CD4-positive, alpha-beta T cell (primary cell): ENCODE measurements at regions not wholly inside any gene's neighbourhood (a gene's known extent, or its start where the extent isn't known, plus 50 kb on each side); places are given as distances from the start of the nearest gene placed in this dataset.

Source experiments
- ATAC-seq: fragments of 200-7000 bp; cut with Tn5 transposase; one replicate; pipeline ENCODE4 v1.10.0; 2022; ENCODE audit warnings: mild to moderate bottlenecking; ENCODE audit not compliant: poor library complexity
- CTCF ChIA-PET: fragments of 350-600 bp; sonication (Branson Sonifier 250); formaldehyde crosslinking; loops from one replicate; lab custom pipeline; 2021; ENCODE audit warnings: antibody characterized with exemption, inconsistent platforms; lab: Charles Lee
- POLR2A ChIA-PET: fragments of 350-600 bp; sonication (Branson Sonifier 250); formaldehyde crosslinking; loops from one replicate; lab custom pipeline; 2021; ENCODE audit warnings: antibody characterized with exemption, inconsistent platforms; lab: Charles Lee
- DNase-seq, 14 experiments: peaks; one replicate each; pipeline ENCODE4 v3.0.0-alpha.2; 2013 to 2020; ENCODE audit warnings: mixed read lengths in 2 of 14
- H3K27ac ChIP-seq, 2 donors: one replicate each; pipeline versions ENCODE4 v1.5.1 to v1.7.0; 2013; ENCODE audit warnings: low read length in 2 of 2, low read depth in 1 of 2, mild to moderate bottlenecking in 1 of 2
- H3K27me3 ChIP-seq, 2 experiments: 1 replicate in 1 of 2; 2 replicates in 1 of 2; pipeline versions ENCODE4 v1.6.1 to v1.7.0; 2013; ENCODE audit warnings: low read length in 2 of 2, control low read depth in 1 of 2, mild to moderate bottlenecking in 1 of 2, moderate library complexity in 1 of 2; ENCODE audit not compliant: insufficient read depth in 2 of 2, control insufficient read depth in 1 of 2
- H3K36me3 ChIP-seq: one replicate; pipeline ENCODE4 v1.6.1; 2013; ENCODE audit warnings: low read length, control low read depth; ENCODE audit not compliant: insufficient read depth
- H3K4me1 ChIP-seq: one replicate; pipeline ENCODE4 v1.6.1; 2013; ENCODE audit warnings: low read length, control low read depth; ENCODE audit not compliant: insufficient read depth
- H3K4me3 ChIP-seq: one replicate; pipeline ENCODE4 v1.5.1; 2013; ENCODE audit warnings: mild to moderate bottlenecking, low read length, moderate library complexity
- H3K9me3 ChIP-seq, 2 experiments: 1 replicate in 1 of 2; 2 replicates in 1 of 2; pipeline versions ENCODE4 v1.6.1 to v1.7.0; 2013; ENCODE audit warnings: low read length in 2 of 2, mild to moderate bottlenecking in 2 of 2, control low read depth in 1 of 2, moderate library complexity in 1 of 2; ENCODE audit not compliant: control insufficient read depth in 1 of 2, insufficient read depth in 1 of 2
- H3K27ac Mint-ChIP-seq: one replicate; pipeline ENCODE4 v1.8.0; 2020; ENCODE audit warnings: mixed read lengths
- H3K27me3 Mint-ChIP-seq: one replicate; pipeline ENCODE4 v1.8.0; 2021; ENCODE audit warnings: mixed read lengths
- H3K36me3 Mint-ChIP-seq: one replicate; pipeline ENCODE4 v1.8.0; 2021; ENCODE audit warnings: low read depth, mixed read lengths
- H3K4me1 Mint-ChIP-seq: one replicate; pipeline ENCODE4 v1.8.0; 2021; ENCODE audit warnings: low read depth, mixed read lengths
- H3K4me3 Mint-ChIP-seq: one replicate; pipeline ENCODE4 v1.8.0; 2020; ENCODE audit warnings: mild to moderate bottlenecking, mixed read lengths
- H3K9me3 Mint-ChIP-seq: one replicate; pipeline ENCODE4 v1.8.0; 2020; ENCODE audit warnings: mixed read lengths
- CTCF ChIP-seq: fragments of 200-600 bp; IDR thresholded peaks from one replicate; pipeline ENCODE4 v1.8.0; 2022; ENCODE audit warnings: antibody characterized with exemption, mild to moderate bottlenecking
- intact Hi-C, 2 experiments: fragments of 100-400 bp; cut with DNase I in 1 of 2; cut with micrococcal nuclease in 1 of 2; formaldehyde crosslinking; loops; one replicate each; pipeline versions ENCODE4 v1.15.1 to v1.9.0; 2023 to 2025; cut with DNase I, micrococcal nuclease

DNA sequence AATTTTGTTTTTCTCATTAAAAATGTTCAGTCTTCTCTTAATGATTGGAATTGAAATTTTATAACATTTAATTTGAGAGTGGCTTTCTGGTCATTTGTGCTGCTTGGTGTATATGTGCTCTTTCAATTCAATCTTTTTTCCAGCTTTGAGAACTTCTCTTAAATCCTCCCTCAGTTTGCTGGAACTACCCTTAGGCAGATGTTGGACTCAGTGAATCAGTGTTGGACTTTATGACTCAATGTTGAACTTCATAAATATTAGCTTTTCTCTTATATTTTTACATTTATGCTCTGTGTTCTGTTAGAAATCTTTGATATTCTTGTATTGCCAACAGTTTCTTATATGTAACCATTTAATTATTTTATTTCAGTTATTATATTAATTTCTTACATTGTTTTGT, 935.5 kb upstream of the FBXO33 start:
- no peak for DNase-seq
- no peaks in the 10 kb centered on the region for H3K9me3 Mint-ChIP-seq
- ATAC-seq, result no peak
- ChIA-PET CTCF (no interaction called here), POLR2A (no interaction called here)
- H3K27ac Mint-ChIP-seq, result no peak overlapping the region
- no peak for TF ChIP-seq CTCF
- Histone ChIP-seq H3K27ac (no peak overlapping the region), H3K27me3 (no peaks in the 10 kb centered on the region), H3K9me3 (no peaks in the 10 kb centered on the region), H3K4me3 (no peak overlapping the region), H3K4me1 (no peaks in the 10 kb centered on the region), H3K36me3 (no peaks in the 10 kb centered on the region)
- H3K27me3 Mint-ChIP-seq, result no peaks in the 10 kb centered on the region
- H3K36me3 Mint-ChIP-seq, result no peaks in the 10 kb centered on the region
- H3K4me1 Mint-ChIP-seq, result no peaks in the 10 kb centered on the region
- intact Hi-C loops, result no loop called here
- no peak overlapping the region for H3K4me3 Mint-ChIP-seq

DNA sequence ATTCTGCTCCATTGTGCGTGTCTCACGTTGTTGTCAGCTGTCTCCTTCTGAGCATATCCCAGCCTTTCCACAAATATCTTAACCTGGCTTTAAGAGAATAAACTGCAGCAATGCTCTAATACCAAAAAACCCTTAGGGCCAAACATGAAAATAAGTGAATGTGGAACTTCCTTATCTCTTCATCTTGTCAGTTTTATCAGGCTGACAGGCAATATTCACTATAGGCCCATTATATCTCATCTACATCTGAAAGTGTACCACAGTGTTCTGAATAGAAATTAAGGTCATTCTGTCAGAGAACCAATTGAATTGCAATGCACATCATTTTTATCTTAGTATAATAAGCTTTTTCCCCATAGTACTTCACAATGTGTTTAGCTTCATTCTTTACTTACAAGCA, 933.1 kb upstream of the FBXO33 start:
- TF ChIP-seq CTCF, result no peak
- POLR2A ChIA-PET, result no interaction called here

GRCh38 chr14:40362856-40363255, 930.6 kb upstream of the FBXO33 start:
- peaks cover 0 to 6% of the 10 kb centered on the region in 2 experiments for H3K9me3 ChIP-seq
- H3K4me3 Mint-ChIP-seq, result no peak overlapping the region
- no peaks in the 10 kb centered on the region for H3K27me3 ChIP-seq
- no peak overlapping the region for H3K27ac Mint-ChIP-seq
- no peaks in the 10 kb centered on the region for H3K27me3 Mint-ChIP-seq
- H3K27ac ChIP-seq, result no peak overlapping the region
- H3K9me3 Mint-ChIP-seq, result no peaks in the 10 kb centered on the region
- ChIA-PET POLR2A (no interaction called here), CTCF (no interaction called here)
- ATAC-seq (no peak), DNase-seq (no peak)
- no peaks in the 10 kb centered on the region for H3K36me3 Mint-ChIP-seq
- no peaks in the 10 kb centered on the region for H3K36me3 ChIP-seq
- H3K4me3 ChIP-seq, result no peak overlapping the region
- no peaks in the 10 kb centered on the region for H3K4me1 ChIP-seq
- H3K4me1 Mint-ChIP-seq, result no peaks in the 10 kb centered on the region
- TF ChIP-seq CTCF, result no peak
- intact Hi-C loops, result no loop called here

More for the DNA sequence above, 933.1 kb upstream of the FBXO33 start:
- Histone ChIP-seq H3K27me3 (no peaks in the 10 kb centered on the region), H3K9me3 (no peaks in the 10 kb centered on the region), H3K4me3 (no peak overlapping the region), H3K4me1 (no peaks in the 10 kb centered on the region), H3K27ac (no peak overlapping the region), H3K36me3 (no peaks in the 10 kb centered on the region)
- H3K9me3 Mint-ChIP-seq, result no peaks in the 10 kb centered on the region
- CTCF ChIA-PET, result no interaction called here
- ATAC-seq, result no peak
- H3K4me3 Mint-ChIP-seq, result no peak overlapping the region
- H3K4me1 Mint-ChIP-seq, result no peaks in the 10 kb centered on the region
- H3K27ac Mint-ChIP-seq, result no peak overlapping the region
- no peak for DNase-seq
- intact Hi-C loops, result no loop called here
- H3K36me3 Mint-ChIP-seq, result no peaks in the 10 kb centered on the region
- H3K27me3 Mint-ChIP-seq, result no peaks in the 10 kb centered on the region
